Vagina (tissue), 2 donors: ENCODE measurements at regions not wholly inside any gene's neighbourhood (a gene's known extent, or its start where the extent isn't known, plus 50 kb on each side); places are given as distances from the start of the nearest gene placed in this dataset.

Source experiments
- DNase-seq, 2 donors: peaks; one replicate each; pipeline ENCODE4 v3.0.0-alpha.2; 2017; ENCODE audit errors: extremely low spot score in 2 of 2
- H3K27ac ChIP-seq: fragments of 200-600 bp; sonication (generic); one replicate; pipeline ENCODE4 v1.5.1; 2019
- H3K27me3 ChIP-seq: fragments of 200-600 bp; sonication (generic); one replicate; pipeline ENCODE4 v1.5.1; 2019
- H3K36me3 ChIP-seq, 2 donors: fragments of 200-600 bp; sonication (generic); one replicate each; pipeline ENCODE4 v1.5.1; 2017 to 2019
- H3K4me1 ChIP-seq: fragments of 200-600 bp; sonication (generic); one replicate; pipeline ENCODE4 v1.5.1; 2019
- H3K4me3 ChIP-seq, 2 donors: fragments of 200-600 bp; sonication (generic); 1 replicate in 1 of 2; 2 replicates in 1 of 2; pipeline ENCODE4 v1.5.1; 2016 to 2019
- H3K9me3 ChIP-seq: fragments of 200-600 bp; sonication (generic); one replicate; pipeline ENCODE4 v1.5.1; 2019
- POLR2A ChIP-seq, 2 donors: fragments of 450-650 bp; IDR thresholded peaks; one replicate each; pipeline ENCODE4 v1.6.1; 2017; ENCODE audit warnings: antibody characterized with exemption in 2 of 2, mild to moderate bottlenecking in 2 of 2, moderate library complexity in 2 of 2
- POLR2AphosphoS5 ChIP-seq, 2 donors: sonication (generic); formaldehyde crosslinking; IDR thresholded peaks; one replicate each; pipeline ENCODE4 v1.9.0; 2017; ENCODE audit warnings: antibody characterized with exemption in 2 of 2, mild to moderate bottlenecking in 2 of 2, low read depth in 1 of 2; ENCODE audit not compliant: insufficient read depth in 1 of 2
- intact Hi-C: fragments of 100-400 bp; cut with DNase I; formaldehyde crosslinking; loops from one replicate; pipeline ENCODE4 v1.15.1; 2023
- TF ChIP-seq, protein P1 (sequence below), 3 experiments: fragments of 450-650 bp in 2 of 3; fragments of 200-600 bp in 1 of 3; sonication (generic) in 1 of 3; IDR thresholded peaks; one replicate each; pipeline ENCODE4 v1.5.1; 2017 to 2019; ENCODE audit warnings: antibody characterized with exemption in 3 of 3, mild to moderate bottlenecking in 2 of 3, moderate library complexity in 2 of 3

DNA sequence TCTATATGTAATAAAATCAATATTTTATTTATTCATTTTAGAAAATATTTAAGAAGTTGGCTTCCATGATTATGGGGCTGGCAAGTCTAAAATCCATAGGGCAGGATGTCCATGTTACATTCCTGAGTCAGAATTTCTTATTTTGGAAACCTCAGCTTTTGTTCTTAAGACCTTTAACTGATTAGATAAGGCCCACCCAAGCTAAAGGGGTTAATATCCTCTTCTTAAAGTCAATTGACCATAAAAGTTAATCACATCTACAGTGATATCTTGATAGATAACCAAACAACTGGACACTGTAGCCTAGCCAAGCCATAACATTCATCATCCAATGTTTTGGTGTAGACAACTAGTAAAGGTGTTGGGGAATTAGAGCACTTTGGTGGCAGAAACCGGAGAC is 1035.4 kb upstream of the ZEB2 start:
- TF ChIP-seq POLR2AphosphoS5 (IDR thresholded peaks at IDR 0.05; ENCODE audit: insufficient read depth in 1 of 2, low read depth in 1 of 2) (no peak), POLR2A (IDR thresholded peaks at IDR 0.05) (no peak)
- TF ChIP-seq, protein P1, sequence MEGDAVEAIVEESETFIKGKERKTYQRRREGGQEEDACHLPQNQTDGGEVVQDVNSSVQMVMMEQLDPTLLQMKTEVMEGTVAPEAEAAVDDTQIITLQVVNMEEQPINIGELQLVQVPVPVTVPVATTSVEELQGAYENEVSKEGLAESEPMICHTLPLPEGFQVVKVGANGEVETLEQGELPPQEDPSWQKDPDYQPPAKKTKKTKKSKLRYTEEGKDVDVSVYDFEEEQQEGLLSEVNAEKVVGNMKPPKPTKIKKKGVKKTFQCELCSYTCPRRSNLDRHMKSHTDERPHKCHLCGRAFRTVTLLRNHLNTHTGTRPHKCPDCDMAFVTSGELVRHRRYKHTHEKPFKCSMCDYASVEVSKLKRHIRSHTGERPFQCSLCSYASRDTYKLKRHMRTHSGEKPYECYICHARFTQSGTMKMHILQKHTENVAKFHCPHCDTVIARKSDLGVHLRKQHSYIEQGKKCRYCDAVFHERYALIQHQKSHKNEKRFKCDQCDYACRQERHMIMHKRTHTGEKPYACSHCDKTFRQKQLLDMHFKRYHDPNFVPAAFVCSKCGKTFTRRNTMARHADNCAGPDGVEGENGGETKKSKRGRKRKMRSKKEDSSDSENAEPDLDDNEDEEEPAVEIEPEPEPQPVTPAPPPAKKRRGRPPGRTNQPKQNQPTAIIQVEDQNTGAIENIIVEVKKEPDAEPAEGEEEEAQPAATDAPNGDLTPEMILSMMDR (IDR thresholded peaks at IDR 0.05) = no peak
- DNase-seq = no peak

DNA sequence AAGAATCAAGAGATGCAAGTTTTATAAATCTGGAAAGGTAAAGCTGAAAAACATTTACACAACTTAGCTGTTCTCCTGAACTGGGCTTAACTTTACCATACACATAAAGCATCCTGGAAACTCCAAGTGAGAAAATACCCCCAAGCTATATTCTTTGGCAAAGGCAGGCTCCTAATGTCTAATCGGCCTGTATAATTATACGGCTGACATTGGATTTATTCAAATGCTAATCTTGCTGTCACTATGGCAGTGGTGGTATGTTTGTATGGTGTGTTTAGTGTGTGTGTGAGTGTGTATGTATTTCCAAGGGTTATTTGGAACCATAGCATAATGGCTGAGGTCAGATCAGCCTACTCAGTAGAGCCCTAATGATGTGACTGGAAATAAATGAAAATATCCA is 1031.8 kb upstream of the ZEB2 start:
- Histone ChIP-seq H3K36me3 (no peaks in the 10 kb centered on the region), H3K4me1 (no peaks in the 10 kb centered on the region), H3K4me3 (no peak overlapping the region), H3K9me3 (no peaks in the 10 kb centered on the region), H3K27me3 (no peaks in the 10 kb centered on the region), H3K27ac (no peak overlapping the region)
- intact Hi-C loops = no loop called here
- no peak for DNase-seq
- TF ChIP-seq POLR2AphosphoS5 (IDR thresholded peaks at IDR 0.05; ENCODE audit: insufficient read depth in 1 of 2, low read depth in 1 of 2) = no peak
- TF ChIP-seq, protein P1 (IDR thresholded peaks at IDR 0.05) = no peak
- no peak for TF ChIP-seq POLR2A (IDR thresholded peaks at IDR 0.05)

More for the DNA sequence above, 1035.4 kb upstream of the ZEB2 start:
- Histone ChIP-seq H3K27ac (no peak overlapping the region), H3K27me3 (no peaks in the 10 kb centered on the region), H3K36me3 (no peaks in the 10 kb centered on the region), H3K4me3 (no peak overlapping the region), H3K9me3 (no peaks in the 10 kb centered on the region), H3K4me1 (no peaks in the 10 kb centered on the region)
- intact Hi-C loops = no loop called here

DNA sequence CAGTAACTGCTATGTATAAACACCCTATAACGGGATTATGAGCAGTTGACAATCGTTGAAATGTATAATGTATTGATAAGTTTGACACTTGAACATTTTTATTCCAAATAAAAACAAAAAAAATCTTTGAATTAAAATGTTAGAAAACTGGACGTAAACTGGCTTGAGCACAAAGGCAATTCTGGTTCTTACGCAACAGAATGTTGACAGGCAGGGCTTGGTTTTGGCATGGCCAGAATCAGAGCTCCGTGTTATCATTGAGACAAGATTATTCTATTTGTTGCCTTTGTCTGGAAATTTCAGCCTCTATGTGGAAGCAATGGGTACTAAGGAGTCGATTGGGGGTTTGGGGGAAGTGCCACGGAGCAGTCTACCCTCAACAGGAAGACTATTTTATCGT is 1028.6 kb upstream of the ZEB2 start:
- DNase-seq = no peak
- H3K4me1 ChIP-seq = no peaks in the 10 kb centered on the region
- no peak overlapping the region for H3K27ac ChIP-seq
- no peaks in the 10 kb centered on the region for H3K9me3 ChIP-seq
- no peaks in the 10 kb centered on the region for H3K27me3 ChIP-seq
- H3K4me3 ChIP-seq = no peak overlapping the region
- TF ChIP-seq POLR2AphosphoS5 (IDR thresholded peaks at IDR 0.05; ENCODE audit: insufficient read depth in 1 of 2, low read depth in 1 of 2) (no peak), POLR2A (IDR thresholded peaks at IDR 0.05) (no peak)
- TF ChIP-seq, protein P1 (IDR thresholded peaks at IDR 0.05) = no peak
- intact Hi-C loops = no loop called here
- no peaks in the 10 kb centered on the region for H3K36me3 ChIP-seq

DNA sequence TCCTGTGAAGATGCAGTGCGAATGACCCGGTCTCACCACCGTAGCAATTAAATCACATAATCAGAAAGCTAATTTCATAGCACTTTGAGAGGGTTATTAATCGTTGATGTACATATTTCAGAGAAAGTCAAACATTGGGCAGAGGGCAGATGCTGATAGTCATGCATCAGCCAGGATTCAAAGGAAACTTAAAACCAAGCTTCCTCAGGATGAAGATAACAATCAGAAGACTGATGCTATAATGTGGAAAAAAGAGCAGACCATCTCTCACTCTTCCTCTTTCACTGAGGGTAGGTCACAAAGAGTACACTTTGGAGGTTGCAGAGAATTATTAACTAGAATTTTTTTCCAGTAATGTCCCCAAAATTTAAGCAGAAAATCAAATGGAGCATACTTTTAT is 1027.7 kb upstream of the ZEB2 start:
- Histone ChIP-seq H3K4me3 (no peak overlapping the region), H3K9me3 (no peaks in the 10 kb centered on the region), H3K27me3 (no peaks in the 10 kb centered on the region), H3K4me1 (no peaks in the 10 kb centered on the region), H3K27ac (no peak overlapping the region), H3K36me3 (no peaks in the 10 kb centered on the region)
- no peak for DNase-seq
- intact Hi-C loops = no loop called here
- TF ChIP-seq, protein P1 (IDR thresholded peaks at IDR 0.05) = no peak
- TF ChIP-seq POLR2AphosphoS5 (IDR thresholded peaks at IDR 0.05; ENCODE audit: insufficient read depth in 1 of 2, low read depth in 1 of 2) = no peak
- no peak for TF ChIP-seq POLR2A (IDR thresholded peaks at IDR 0.05)

DNA sequence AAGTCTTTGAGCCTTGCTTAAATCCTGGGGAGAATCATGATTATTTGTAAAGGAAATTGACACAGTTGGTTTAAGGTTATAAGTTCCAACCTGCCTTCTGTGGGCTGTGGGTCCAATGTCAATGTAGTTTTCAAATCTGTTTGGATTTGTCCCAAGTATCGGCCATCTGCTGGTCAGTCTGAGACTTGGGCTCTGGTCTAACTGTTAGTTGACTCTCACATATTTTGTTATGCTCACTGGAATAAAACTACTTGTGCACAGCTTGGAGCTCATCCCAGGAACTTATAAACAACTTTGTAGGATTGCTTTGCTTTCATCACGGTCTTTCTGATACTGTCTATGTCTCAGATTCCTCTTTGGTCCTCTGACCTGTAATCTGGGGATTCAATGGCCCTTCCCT is 1026.2 kb upstream of the ZEB2 start:
- Histone ChIP-seq H3K4me3 (no peak overlapping the region), H3K4me1 (no peaks in the 10 kb centered on the region), H3K36me3 (no peaks in the 10 kb centered on the region), H3K27me3 (no peaks in the 10 kb centered on the region), H3K9me3 (no peaks in the 10 kb centered on the region), H3K27ac (no peak overlapping the region)
- no peak for DNase-seq
- TF ChIP-seq POLR2AphosphoS5 (IDR thresholded peaks at IDR 0.05; ENCODE audit: insufficient read depth in 1 of 2, low read depth in 1 of 2) (no peak), POLR2A (IDR thresholded peaks at IDR 0.05) (no peak)
- TF ChIP-seq, protein P1 (IDR thresholded peaks at IDR 0.05) = no peak
- intact Hi-C loops = no loop called here
